ENCODE measurements at regions not wholly inside any gene's neighbourhood (a gene's known extent, or its start where the extent isn't known, plus 50 kb on each side); places are given as distances from the start of the nearest gene placed in this dataset.

DNA sequence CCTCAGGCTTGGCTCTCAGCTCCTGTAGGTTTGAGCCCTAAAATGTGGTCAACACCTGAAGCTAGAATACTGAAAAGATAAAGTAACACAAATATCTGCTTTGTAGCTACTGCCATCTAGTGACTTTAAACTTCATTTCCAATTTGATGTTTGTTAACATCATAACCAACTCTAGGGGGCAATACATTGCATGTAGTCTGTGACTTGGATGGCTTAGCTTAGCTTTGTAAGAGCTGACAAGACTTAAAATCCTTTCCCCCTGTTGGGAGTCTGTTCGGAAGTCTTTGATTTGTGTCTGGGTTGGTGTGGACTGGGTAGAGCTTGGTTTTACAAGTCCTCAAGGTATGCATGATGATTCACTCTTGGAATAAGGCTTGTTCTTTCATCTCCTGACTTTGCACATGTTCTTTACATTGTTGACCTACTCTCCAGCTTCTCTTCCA is 51.7 kb downstream of the SCN11A start (continued):
- TF ChIP-seq GTF2F1 (IDR thresholded peaks at IDR 0.05; ENCODE audit: borderline replicate concordance, low read depth, low read length) = no peak
- TF ChIP-seq TEAD4 (IDR thresholded peaks at IDR 0.05; ENCODE audit: low read depth, low read length) = no peak
- TF ChIP-seq, protein P1, sequence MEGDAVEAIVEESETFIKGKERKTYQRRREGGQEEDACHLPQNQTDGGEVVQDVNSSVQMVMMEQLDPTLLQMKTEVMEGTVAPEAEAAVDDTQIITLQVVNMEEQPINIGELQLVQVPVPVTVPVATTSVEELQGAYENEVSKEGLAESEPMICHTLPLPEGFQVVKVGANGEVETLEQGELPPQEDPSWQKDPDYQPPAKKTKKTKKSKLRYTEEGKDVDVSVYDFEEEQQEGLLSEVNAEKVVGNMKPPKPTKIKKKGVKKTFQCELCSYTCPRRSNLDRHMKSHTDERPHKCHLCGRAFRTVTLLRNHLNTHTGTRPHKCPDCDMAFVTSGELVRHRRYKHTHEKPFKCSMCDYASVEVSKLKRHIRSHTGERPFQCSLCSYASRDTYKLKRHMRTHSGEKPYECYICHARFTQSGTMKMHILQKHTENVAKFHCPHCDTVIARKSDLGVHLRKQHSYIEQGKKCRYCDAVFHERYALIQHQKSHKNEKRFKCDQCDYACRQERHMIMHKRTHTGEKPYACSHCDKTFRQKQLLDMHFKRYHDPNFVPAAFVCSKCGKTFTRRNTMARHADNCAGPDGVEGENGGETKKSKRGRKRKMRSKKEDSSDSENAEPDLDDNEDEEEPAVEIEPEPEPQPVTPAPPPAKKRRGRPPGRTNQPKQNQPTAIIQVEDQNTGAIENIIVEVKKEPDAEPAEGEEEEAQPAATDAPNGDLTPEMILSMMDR (IDR thresholded peaks at IDR 0.05; ENCODE audit: control extremely low read depth in 1 of 3, insufficient read depth in 1 of 3, low read depth in 1 of 3, low read length in 3 of 3) = peak in 2 of 3 experiments; percentile 92 to 98; a peak in 3 of 4 replicates
- TF ChIP-seq, protein P2, sequence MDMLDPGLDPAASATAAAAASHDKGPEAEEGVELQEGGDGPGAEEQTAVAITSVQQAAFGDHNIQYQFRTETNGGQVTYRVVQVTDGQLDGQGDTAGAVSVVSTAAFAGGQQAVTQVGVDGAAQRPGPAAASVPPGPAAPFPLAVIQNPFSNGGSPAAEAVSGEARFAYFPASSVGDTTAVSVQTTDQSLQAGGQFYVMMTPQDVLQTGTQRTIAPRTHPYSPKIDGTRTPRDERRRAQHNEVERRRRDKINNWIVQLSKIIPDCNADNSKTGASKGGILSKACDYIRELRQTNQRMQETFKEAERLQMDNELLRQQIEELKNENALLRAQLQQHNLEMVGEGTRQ (IDR thresholded peaks at IDR 0.05; ENCODE audit: low read length) = no peak
- TF ChIP-seq YY1 (IDR thresholded peaks at IDR 0.05; ENCODE audit: low read depth, low read length) = no peak
- no peak for TF ChIP-seq SAP30 (IDR thresholded peaks at IDR 0.05; ENCODE audit: insufficient read depth, insufficient replicate concordance, low read length)
- TF ChIP-seq SIX5 (IDR thresholded peaks at IDR 0.05; ENCODE audit: low read depth, low read length) = no peak
- TF ChIP-seq CTBP2 (IDR thresholded peaks at IDR 0.05; ENCODE audit: borderline replicate concordance, insufficient read depth, insufficient read length, low read length) = no peak
- no peak for TF ChIP-seq POU5F1 (IDR thresholded peaks at IDR 0.05; ENCODE audit: low read depth, low read length)
- TF ChIP-seq FOSL1 (IDR thresholded peaks at IDR 0.05; ENCODE audit: insufficient read depth, low read depth, low read length) = no peak
- TF ChIP-seq BRCA1 (IDR thresholded peaks at IDR 0.05; ENCODE audit: low read depth, low read length) = no peak
- TF ChIP-seq ZNF274 (IDR thresholded peaks at IDR 0.05; ENCODE audit: borderline replicate concordance, extremely low read depth, low read length) = no peak
- TF ChIP-seq CREB1 (IDR thresholded peaks at IDR 0.05) = no peak
- TF ChIP-seq NANOG (IDR thresholded peaks at IDR 0.05; ENCODE audit: insufficient read depth, low read depth, low read length, poor library complexity, severe bottlenecking) = no peak
- TF ChIP-seq KDM5A (IDR thresholded peaks at IDR 0.05; ENCODE audit: low read length) = no peak
- TF ChIP-seq EGR1 (IDR thresholded peaks at IDR 0.05; ENCODE audit: borderline replicate concordance, low read depth, low read length) = no peak
- TF ChIP-seq HDAC6 (IDR thresholded peaks at IDR 0.05; ENCODE audit: low read depth, low read length) = no peak
- no peak for TF ChIP-seq SUZ12 (IDR thresholded peaks at IDR 0.05; ENCODE audit: low read length)
- TF ChIP-seq POLR2A (IDR thresholded peaks at IDR 0.05; ENCODE audit: control extremely low read depth in 1 of 2, low read depth in 2 of 2, low read length in 2 of 2) = no peak
- 0 out of 4 replicates have a peak, but pooled peaks of 1 of the 2 experiments have one; percentile 42 for TF ChIP-seq SIN3A (conservative IDR thresholded peaks at IDR 0.05 in 1 of 2, IDR thresholded peaks at IDR 0.05 in 1 of 2; ENCODE audit: low read depth in 1 of 2, low read length in 2 of 2)
- peak; percentile 62 for TF ChIP-seq JUND (IDR thresholded peaks at IDR 0.05; ENCODE audit: low read length)
- TF ChIP-seq RAD21 (IDR thresholded peaks at IDR 0.05 in 1 of 2, conservative IDR thresholded peaks at IDR 0.05 in 1 of 2; ENCODE audit: low read depth in 2 of 2, low read length in 2 of 2) = peak; percentile 92
- TF ChIP-seq SRF (IDR thresholded peaks at IDR 0.05; ENCODE audit: low read depth, low read length) = no peak

Data from H1 (cell line).